Trophoblast cell (in vitro differentiated cells and primary cell): ENCODE measurements at regions not wholly inside any gene's neighbourhood (a gene's known extent, or its start where the extent isn't known, plus 50 kb on each side); places are given as distances from the start of the nearest gene placed in this dataset.
"Not testable (repeated sequence)": the region's sequence is repeated elsewhere in the genome, so short reads cannot be mapped to it uniquely, and the experiment has no call there.

Source experiments
- DNase-seq, 2 donors: peaks; one replicate each; pipeline ENCODE4 v3.0.0-alpha.2; 2016
- H2AFZ ChIP-seq: 2 replicates; pipeline ENCODE4 v1.6.1; 2013; ENCODE audit warnings: low read length, moderate library complexity, mild to moderate bottlenecking; ENCODE audit not compliant: insufficient read depth, poor library complexity
- H2AK5ac ChIP-seq: 2 replicates; pipeline ENCODE4 v1.6.1; 2013; ENCODE audit warnings: mild to moderate bottlenecking, low read length
- H2BK120ac ChIP-seq: 2 replicates; pipeline ENCODE4 v1.6.1; 2013; ENCODE audit warnings: low read length, mild to moderate bottlenecking, moderate library complexity; ENCODE audit not compliant: insufficient read depth, poor library complexity
- H2BK12ac ChIP-seq: 2 replicates; pipeline ENCODE4 v1.6.1; 2013; ENCODE audit warnings: mild to moderate bottlenecking, low read length, moderate library complexity
- H2BK5ac ChIP-seq: 2 replicates; pipeline ENCODE4 v1.6.1; 2013; ENCODE audit warnings: low read length, low read depth, moderate library complexity, mild to moderate bottlenecking; ENCODE audit not compliant: poor library complexity
- H3K14ac ChIP-seq: 2 replicates; pipeline ENCODE4 v1.6.1; 2013; ENCODE audit warnings: mild to moderate bottlenecking, low read length
- H3K18ac ChIP-seq: 2 replicates; pipeline ENCODE4 v1.6.1; 2013; ENCODE audit warnings: mild to moderate bottlenecking, low read length
- H3K23ac ChIP-seq: 2 replicates; pipeline ENCODE4 v1.6.1; 2013; ENCODE audit warnings: low read length
- H3K27ac ChIP-seq: 2 replicates; pipeline ENCODE4 v1.5.1; 2013; ENCODE audit warnings: low read depth, mild to moderate bottlenecking, inconsistent platforms, low read length, moderate library complexity
- H3K27me3 ChIP-seq: 2 replicates; pipeline ENCODE4 v1.6.1; 2013; ENCODE audit warnings: inconsistent platforms, mild to moderate bottlenecking, low read length, moderate library complexity; ENCODE audit not compliant: insufficient read depth
- H3K36me3 ChIP-seq, 2 experiments: 1 replicate in 1 of 2; 2 replicates in 1 of 2; pipeline ENCODE4 v1.6.1; 2013; ENCODE audit warnings: low read length in 2 of 2, mild to moderate bottlenecking in 2 of 2, moderate library complexity in 1 of 2; ENCODE audit not compliant: insufficient read depth in 2 of 2, control insufficient read depth in 1 of 2
- H3K4ac ChIP-seq: 2 replicates; pipeline ENCODE4 v1.6.1; 2013; ENCODE audit warnings: low read depth, mild to moderate bottlenecking, low read length, moderate library complexity
- H3K4me1 ChIP-seq, 2 experiments: 1 replicate in 1 of 2; 2 replicates in 1 of 2; pipeline ENCODE4 v1.6.1; 2013; ENCODE audit warnings: low read length in 2 of 2, mild to moderate bottlenecking in 2 of 2, moderate library complexity in 1 of 2; ENCODE audit not compliant: insufficient read depth in 2 of 2, control insufficient read depth in 1 of 2
- H3K4me2 ChIP-seq: 2 replicates; pipeline ENCODE4 v1.6.1; 2013; ENCODE audit warnings: inconsistent platforms, mild to moderate bottlenecking, low read length, moderate library complexity
- H3K4me3 ChIP-seq: 2 replicates; pipeline ENCODE4 v1.5.1; 2013; ENCODE audit warnings: mild to moderate bottlenecking, low read depth, low read length, inconsistent platforms
- H3K79me1 ChIP-seq: one replicate; pipeline ENCODE4 v1.6.1; 2013; ENCODE audit warnings: low read length
- H3K79me2 ChIP-seq: 2 replicates; pipeline ENCODE4 v1.6.1; 2013; ENCODE audit warnings: low read length, mild to moderate bottlenecking; ENCODE audit not compliant: control insufficient read depth, insufficient read depth, poor library complexity
- H3K9ac ChIP-seq: 2 replicates; pipeline ENCODE4 v1.6.1; 2013; ENCODE audit warnings: mild to moderate bottlenecking, low read length
- H3K9me3 ChIP-seq: 2 replicates; pipeline ENCODE4 v1.6.1; 2013; ENCODE audit warnings: low read depth, mild to moderate bottlenecking, control low read depth, inconsistent platforms, low read length; ENCODE audit not compliant: insufficient read depth
- H4K12ac ChIP-seq: 2 replicates; pipeline ENCODE4 v1.6.1; 2013; ENCODE audit warnings: low read depth, mild to moderate bottlenecking, low read length, moderate library complexity
- H4K8ac ChIP-seq: 2 replicates; pipeline ENCODE4 v1.6.1; 2013; ENCODE audit warnings: low read depth, mild to moderate bottlenecking, low read length, moderate library complexity
- H4K91ac ChIP-seq: one replicate; pipeline ENCODE4 v1.6.1; 2013; ENCODE audit warnings: low read depth, mild to moderate bottlenecking, low read length, moderate library complexity
- WGBS: extraction: QIAGEN DNeasy Blood & Tissue Kit; methylation state at CpG from one replicate; pipeline ENCODE4 v1.1.7; 2013; ENCODE audit warnings: missing lambda C conversion rate; ENCODE audit not compliant: insufficient read length, insufficient coverage; ENCODE audit errors: extremely low coverage; 5-methylcytosine and 5-hydroxymethylcytosine counted together

GRCh38 chr6:18039481-18039880 is 52.0 kb upstream of the KIF13A start:
- H3K36me3 ChIP-seq: no peaks in the 10 kb centered on the region
- no peak overlapping the region for H2AFZ ChIP-seq
- no peak overlapping the region for H2AK5ac ChIP-seq
- no peaks in the 10 kb centered on the region for H3K79me2 ChIP-seq
- no peak overlapping the region for H3K27ac ChIP-seq
- no peak overlapping the region for H3K18ac ChIP-seq
- H3K4ac ChIP-seq: no peak overlapping the region
- H3K4me3 ChIP-seq: no peak overlapping the region
- peaks cover 12 to 13% of the 10 kb centered on the region in 2 experiments for H3K4me1 ChIP-seq
- WGBS: no CpG with 5 or more reads among the region's 3 CpGs
- H4K12ac ChIP-seq: no peak overlapping the region
- no peak overlapping the region for H2BK5ac ChIP-seq
- no peak overlapping the region for H3K9ac ChIP-seq
- H2BK12ac ChIP-seq: no peak overlapping the region
- no peak for DNase-seq
- H3K79me1 ChIP-seq: peaks cover 8% of the 10 kb centered on the region
- H2BK120ac ChIP-seq: no peak overlapping the region
- no peak overlapping the region for H3K4me2 ChIP-seq
- no peak overlapping the region for H4K91ac ChIP-seq
- H4K8ac ChIP-seq: no peak overlapping the region
- no peak overlapping the region for H3K23ac ChIP-seq
- H3K14ac ChIP-seq: no peak overlapping the region
- no peaks in the 10 kb centered on the region for H3K27me3 ChIP-seq
- H3K9me3 ChIP-seq: no peaks in the 10 kb centered on the region

GRCh38 chr6:18038235-18038634 is 50.8 kb upstream of the KIF13A start:
- not testable (repeated sequence) for H3K4me3 ChIP-seq, H3K14ac ChIP-seq, H3K4me1 ChIP-seq, H4K91ac ChIP-seq, H3K9me3 ChIP-seq, H3K9ac ChIP-seq, H3K79me2 ChIP-seq, H3K4ac ChIP-seq, H3K36me3 ChIP-seq, H2BK120ac ChIP-seq, H4K8ac ChIP-seq, H3K4me2 ChIP-seq, H3K27me3 ChIP-seq, H3K27ac ChIP-seq, H3K18ac ChIP-seq, H4K12ac ChIP-seq, H2BK5ac ChIP-seq, DNase-seq, H2AFZ ChIP-seq, H2AK5ac ChIP-seq, H2BK12ac ChIP-seq, H3K79me1 ChIP-seq, H3K23ac ChIP-seq
- no CpG with 5 or more reads among the region's 1 CpG for WGBS
